ENCODE measurements at regions not wholly inside any gene's neighbourhood (a gene's known extent, or its start where the extent isn't known, plus 50 kb on each side); places are given as distances from the start of the nearest gene placed in this dataset.

GRCh38 chr10:130561681-130562080, 425.5 kb downstream of the GLRX3 start:
- Mint-ChIP-seq H3K27me3 (no peaks in the 10 kb centered on the region), H3K27ac (no peak overlapping the region), H3K4me3 (no peak overlapping the region), H3K4me1 (ENCODE audit: low read depth) (no peaks in the 10 kb centered on the region), H3K9me3 (no peaks in the 10 kb centered on the region), H3K36me3 (ENCODE audit: low read depth) (no peaks in the 10 kb centered on the region)
- intact Hi-C loops (cut with micrococcal nuclease): no loop called here

- intact Hi-C loops (cut with micrococcal nuclease): no loop called here
- H3K27me3 Mint-ChIP-seq: no peaks in the 10 kb centered on the region
- H3K27ac Mint-ChIP-seq: no peak overlapping the region
- H3K9me3 Mint-ChIP-seq: no peaks in the 10 kb centered on the region
- H3K4me1 Mint-ChIP-seq (ENCODE audit: low read depth): no peaks in the 10 kb centered on the region
- no peaks in the 10 kb centered on the region for H3K36me3 Mint-ChIP-seq (ENCODE audit: low read depth)
- H3K4me3 Mint-ChIP-seq: no peak overlapping the region
Measured at GRCh38 chr10:130567011-130567410, 430.8 kb downstream of the GLRX3 start.

- Mint-ChIP-seq H3K27me3 (no peaks in the 10 kb centered on the region), H3K4me3 (no peak overlapping the region), H3K36me3 (ENCODE audit: low read depth) (no peaks in the 10 kb centered on the region), H3K27ac (no peak overlapping the region), H3K9me3 (no peaks in the 10 kb centered on the region), H3K4me1 (ENCODE audit: low read depth) (no peaks in the 10 kb centered on the region)
- intact Hi-C loops (cut with micrococcal nuclease): no loop called here
Measured at GRCh38 chr10:130567436-130567835, 431.2 kb downstream of the GLRX3 start.

GRCh38 chr10:130568246-130568645, 432.1 kb downstream of the GLRX3 start:
- no peaks in the 10 kb centered on the region for H3K27me3 Mint-ChIP-seq

GRCh38 chr10:130570074-130570473, 433.9 kb downstream of the GLRX3 start:
- no peaks in the 10 kb centered on the region for H3K9me3 Mint-ChIP-seq
- H3K27ac Mint-ChIP-seq: no peak overlapping the region
- H3K36me3 Mint-ChIP-seq (ENCODE audit: low read depth): no peaks in the 10 kb centered on the region
- H3K4me3 Mint-ChIP-seq: no peak overlapping the region
- no peaks in the 10 kb centered on the region for H3K4me1 Mint-ChIP-seq (ENCODE audit: low read depth)
- no peaks in the 10 kb centered on the region for H3K27me3 Mint-ChIP-seq
- intact Hi-C loops (cut with micrococcal nuclease): no loop called here

More at GRCh38 chr10:130568246-130568645, 432.1 kb downstream of the GLRX3 start:
- H3K36me3 Mint-ChIP-seq (ENCODE audit: low read depth): no peaks in the 10 kb centered on the region
- H3K27ac Mint-ChIP-seq: no peak overlapping the region
- no peaks in the 10 kb centered on the region for H3K9me3 Mint-ChIP-seq
- no peak overlapping the region for H3K4me3 Mint-ChIP-seq
- H3K4me1 Mint-ChIP-seq (ENCODE audit: low read depth): no peaks in the 10 kb centered on the region
- intact Hi-C loops (cut with micrococcal nuclease): no loop called here

GRCh38 chr10:130571674-130572073, 435.5 kb downstream of the GLRX3 start:
- Mint-ChIP-seq H3K36me3 (ENCODE audit: low read depth) (no peaks in the 10 kb centered on the region), H3K4me1 (ENCODE audit: low read depth) (no peaks in the 10 kb centered on the region), H3K4me3 (no peak overlapping the region), H3K27ac (no peak overlapping the region), H3K9me3 (no peaks in the 10 kb centered on the region), H3K27me3 (no peaks in the 10 kb centered on the region)
- intact Hi-C loops (cut with micrococcal nuclease): no loop called here

- intact Hi-C loops (cut with micrococcal nuclease): no loop called here
- H3K36me3 Mint-ChIP-seq (ENCODE audit: low read depth): no peaks in the 10 kb centered on the region
- H3K9me3 Mint-ChIP-seq: no peaks in the 10 kb centered on the region
- H3K27ac Mint-ChIP-seq: no peak overlapping the region
- H3K4me1 Mint-ChIP-seq (ENCODE audit: low read depth): no peaks in the 10 kb centered on the region
- H3K27me3 Mint-ChIP-seq: no peaks in the 10 kb centered on the region
- no peak overlapping the region for H3K4me3 Mint-ChIP-seq
Measured at GRCh38 chr10:130573446-130573845, 437.3 kb downstream of the GLRX3 start.

- no peak overlapping the region for H3K4me3 Mint-ChIP-seq
- H3K36me3 Mint-ChIP-seq (ENCODE audit: low read depth): no peaks in the 10 kb centered on the region
- intact Hi-C loops (cut with micrococcal nuclease): no loop called here
- no peaks in the 10 kb centered on the region for H3K4me1 Mint-ChIP-seq (ENCODE audit: low read depth)
- no peaks in the 10 kb centered on the region for H3K9me3 Mint-ChIP-seq
- peaks cover 2% of the 10 kb centered on the region for H3K27me3 Mint-ChIP-seq
- H3K27ac Mint-ChIP-seq: no peak overlapping the region
Measured at GRCh38 chr10:130575756-130576285, 439.6 kb downstream of the GLRX3 start.

GRCh38 chr10:130576427-130576826, 440.2 kb downstream of the GLRX3 start:
- no peak overlapping the region for H3K4me3 Mint-ChIP-seq
- no peak overlapping the region for H3K27ac Mint-ChIP-seq

GRCh38 chr10:130577039-130577438, 440.8 kb downstream of the GLRX3 start:
- Mint-ChIP-seq H3K4me1 (ENCODE audit: low read depth) (no peaks in the 10 kb centered on the region), H3K27me3 (peaks cover 2% of the 10 kb centered on the region), H3K36me3 (ENCODE audit: low read depth) (no peaks in the 10 kb centered on the region), H3K4me3 (no peak overlapping the region), H3K27ac (no peak overlapping the region), H3K9me3 (no peaks in the 10 kb centered on the region)
- intact Hi-C loops (cut with micrococcal nuclease): no loop called here

More at GRCh38 chr10:130576427-130576826, 440.2 kb downstream of the GLRX3 start:
- no peaks in the 10 kb centered on the region for H3K36me3 Mint-ChIP-seq (ENCODE audit: low read depth)
- intact Hi-C loops (cut with micrococcal nuclease): no loop called here
- H3K27me3 Mint-ChIP-seq: peaks cover 2% of the 10 kb centered on the region
- no peaks in the 10 kb centered on the region for H3K9me3 Mint-ChIP-seq
- H3K4me1 Mint-ChIP-seq (ENCODE audit: low read depth): no peaks in the 10 kb centered on the region

- Mint-ChIP-seq H3K27me3 (peaks cover 2% of the 10 kb centered on the region), H3K36me3 (ENCODE audit: low read depth) (no peaks in the 10 kb centered on the region), H3K4me3 (no peak overlapping the region), H3K9me3 (no peaks in the 10 kb centered on the region), H3K4me1 (ENCODE audit: low read depth) (no peaks in the 10 kb centered on the region), H3K27ac (no peak overlapping the region)
- intact Hi-C loops (cut with micrococcal nuclease): no loop called here
Measured at GRCh38 chr10:130578532-130579289, 442.5 kb downstream of the GLRX3 start.

GRCh38 chr10:130579913-130580312, 443.7 kb downstream of the GLRX3 start:
- peaks cover 2% of the 10 kb centered on the region for H3K27me3 Mint-ChIP-seq
- H3K9me3 Mint-ChIP-seq: no peaks in the 10 kb centered on the region
- no peak overlapping the region for H3K4me3 Mint-ChIP-seq
- H3K27ac Mint-ChIP-seq: no peak overlapping the region
- no peaks in the 10 kb centered on the region for H3K36me3 Mint-ChIP-seq (ENCODE audit: low read depth)
- intact Hi-C loops (cut with micrococcal nuclease): no loop called here
- no peaks in the 10 kb centered on the region for H3K4me1 Mint-ChIP-seq (ENCODE audit: low read depth)

- Mint-ChIP-seq H3K36me3 (ENCODE audit: low read depth) (no peaks in the 10 kb centered on the region), H3K27ac (no peak overlapping the region), H3K9me3 (no peaks in the 10 kb centered on the region), H3K4me1 (ENCODE audit: low read depth) (no peaks in the 10 kb centered on the region), H3K27me3 (peaks cover 2% of the 10 kb centered on the region), H3K4me3 (no peak overlapping the region)
- intact Hi-C loops (cut with micrococcal nuclease): no loop called here
Measured at GRCh38 chr10:130580975-130581374, 444.8 kb downstream of the GLRX3 start.

GRCh38 chr10:130587718-130588117, 451.5 kb downstream of the GLRX3 start:
- intact Hi-C loops (cut with micrococcal nuclease): no loop called here
- no peaks in the 10 kb centered on the region for H3K4me1 Mint-ChIP-seq (ENCODE audit: low read depth)
- no peaks in the 10 kb centered on the region for H3K9me3 Mint-ChIP-seq
- H3K4me3 Mint-ChIP-seq: no peak overlapping the region
- H3K27me3 Mint-ChIP-seq: peaks cover 2% of the 10 kb centered on the region
- no peak overlapping the region for H3K27ac Mint-ChIP-seq
- no peaks in the 10 kb centered on the region for H3K36me3 Mint-ChIP-seq (ENCODE audit: low read depth)

- Mint-ChIP-seq H3K27me3 (no peaks in the 10 kb centered on the region), H3K36me3 (ENCODE audit: low read depth) (no peaks in the 10 kb centered on the region), H3K4me3 (no peak overlapping the region), H3K4me1 (ENCODE audit: low read depth) (no peaks in the 10 kb centered on the region), H3K27ac (no peak overlapping the region), H3K9me3 (no peaks in the 10 kb centered on the region)
- intact Hi-C loops (cut with micrococcal nuclease): no loop called here
Measured at GRCh38 chr10:130606001-130606405, 469.8 kb downstream of the GLRX3 start.

Measured in dendritic cell treated with granulocyte-macrophage colony-stimulating factor and Interleukin-4, amounts not matched to agents 40 ng/mL and 50 ng/mL, for 4 days (primary cell).